HG03196 (cell line): ENCODE measurements at regions not wholly inside any gene's neighbourhood (a gene's known extent, or its start where the extent isn't known, plus 50 kb on each side); places are given as distances from the start of the nearest gene placed in this dataset.
"Not testable (repeated sequence)": the region's sequence is repeated elsewhere in the genome, so short reads cannot be mapped to it uniquely, and the experiment has no call there.

Experiments
- ATAC-seq: cut with Tn5 transposase; IDR thresholded peaks from one replicate; pipeline ENCODE4 v1.9.1; 2021; ENCODE audit not compliant: unreplicated experiment

GRCh38 chr5:42989190-42989589 is 50.9 kb downstream of the ANXA2R start:
- no peak for ATAC-seq

- ATAC-seq: no peak
These were observed 51.6 kb downstream of the ANXA2R start for GRCh38 chr5:42988568-42988967.

GRCh38 chr5:42985129-42986037 is 54.7 kb downstream of the ANXA2R start:
- ATAC-seq: no peak

GRCh38 chr5:42984307-42984706 is 55.8 kb downstream of the ANXA2R start:
- ATAC-seq: no peak

- no peak for ATAC-seq
These were observed 58.0 kb downstream of the ANXA2R start for GRCh38 chr5:42982107-42982622.

GRCh38 chr5:42981417-42982106 is 58.6 kb downstream of the ANXA2R start:
- ATAC-seq: not testable (repeated sequence)

- not testable (repeated sequence) for ATAC-seq
These were observed 59.1 kb downstream of the ANXA2R start for GRCh38 chr5:42981015-42981414.

- ATAC-seq: not testable (repeated sequence)
These were observed 59.7 kb downstream of the ANXA2R start for GRCh38 chr5:42980391-42980790.

- not testable (repeated sequence) for ATAC-seq
These were observed 60.9 kb downstream of the ANXA2R start for GRCh38 chr5:42979242-42979641.

- ATAC-seq: no peak
These were observed 65.6 kb downstream of the ANXA2R start for GRCh38 chr5:42974536-42974935.

GRCh38 chr5:42970636-42971559 is 69.2 kb downstream of the ANXA2R start:
- ATAC-seq: no peak

GRCh38 chr5:42965934-42966333 is 74.2 kb downstream of the ANXA2R start:
- ATAC-seq: no peak

- no peak for ATAC-seq
These were observed 76.7 kb downstream of the ANXA2R start for GRCh38 chr5:42963412-42963811.

GRCh38 chr5:42962124-42962523 is 78.0 kb downstream of the ANXA2R start:
- no peak for ATAC-seq

GRCh38 chr5:42960506-42960905 is 79.6 kb downstream of the ANXA2R start:
- ATAC-seq: no peak

GRCh38 chr5:42956551-42956950 is 83.6 kb downstream of the ANXA2R start:
- no peak for ATAC-seq

- no peak for ATAC-seq
These were observed 87.1 kb downstream of the ANXA2R start for GRCh38 chr5:42953041-42953440.

GRCh38 chr5:42952578-42952974 is 87.5 kb downstream of the ANXA2R start:
- ATAC-seq: no peak

GRCh38 chr5:42951293-42951840 is 88.8 kb downstream of the ANXA2R start:
- peak; percentile 32 for ATAC-seq

- peak; percentile 50 for ATAC-seq
These were observed 89.4 kb downstream of the ANXA2R start for GRCh38 chr5:42950456-42951292.
